HG03097 (cell line): ENCODE measurements at regions not wholly inside any gene's neighbourhood (a gene's known extent, or its start where the extent isn't known, plus 50 kb on each side); places are given as distances from the start of the nearest gene placed in this dataset.
"Not testable (repeated sequence)": the region's sequence is repeated elsewhere in the genome, so short reads cannot be mapped to it uniquely, and the experiment has no call there.

Experiments used
- ATAC-seq: cut with Tn5 transposase; IDR thresholded peaks from one replicate; pipeline ENCODE4 v1.9.1; 2021; ENCODE audit not compliant: unreplicated experiment, low FRiP score

- ATAC-seq, result no peak
Observed at GRCh38 chr1:65020774-65021173, 54.4 kb upstream of the JAK1 start.

GRCh38 chr1:65021795-65022194 lies 55.4 kb upstream of the JAK1 start:
- ATAC-seq, result no peak

DNA sequence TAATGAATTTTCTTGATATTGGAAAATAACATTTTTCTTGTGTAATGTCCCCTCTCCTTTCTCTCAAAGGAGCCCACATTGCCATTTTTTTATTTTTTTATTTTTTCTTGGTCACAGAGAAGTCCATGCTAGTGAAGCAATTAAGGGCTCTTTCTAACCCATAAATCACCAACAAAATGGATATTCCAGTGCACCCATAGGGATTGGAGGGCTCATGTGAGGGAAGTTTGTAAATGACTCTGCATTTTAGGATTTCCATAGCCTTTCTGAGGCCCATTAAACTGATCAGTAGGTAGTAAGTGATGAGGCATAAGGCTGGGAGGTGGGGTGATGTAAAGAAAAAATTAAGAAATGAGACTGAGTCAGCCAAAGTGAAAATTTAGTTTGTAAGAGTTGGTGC lies 55.9 kb upstream of the JAK1 start:
- ATAC-seq, result no peak

DNA sequence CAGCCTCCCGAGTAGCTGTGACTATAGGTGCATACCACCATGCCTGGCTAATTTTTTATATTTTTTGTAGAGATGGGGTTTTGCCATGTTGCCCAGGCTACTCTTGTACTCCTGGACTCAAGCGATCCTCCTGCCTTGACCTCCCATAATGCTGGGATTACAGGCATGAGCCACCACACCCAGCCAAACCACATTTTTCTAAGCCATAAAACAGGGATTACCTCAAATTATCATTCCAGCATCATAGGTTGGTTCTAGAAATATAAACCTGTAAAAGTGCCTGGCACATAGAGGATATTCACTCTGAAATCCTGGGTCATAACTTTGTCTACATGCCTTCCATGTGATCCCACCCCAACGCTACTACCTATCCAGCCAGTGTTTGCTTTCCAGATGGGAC lies 59.4 kb upstream of the JAK1 start:
- ATAC-seq, result no peak

DNA sequence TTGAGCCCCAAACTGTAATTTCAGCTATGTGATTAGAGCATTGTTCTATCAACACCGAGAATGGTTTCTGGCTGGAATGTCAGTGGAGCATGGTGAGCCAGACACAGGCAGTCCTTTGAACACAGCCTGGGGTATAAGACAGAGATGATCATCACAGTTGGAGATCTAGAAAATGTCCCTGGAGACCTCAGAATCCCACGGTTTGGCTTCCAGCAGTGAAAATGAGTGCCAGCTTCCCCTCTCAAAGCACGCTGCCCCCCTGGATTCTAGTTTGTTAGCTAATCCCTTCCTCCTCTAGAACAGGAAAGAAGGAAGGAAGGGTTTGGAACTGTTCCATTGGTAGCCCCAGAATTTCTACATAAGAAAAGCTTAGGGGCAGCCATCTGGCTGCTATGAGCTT lies 59.9 kb upstream of the JAK1 start:
- no peak for ATAC-seq

- no peak for ATAC-seq
Observed at GRCh38 chr1:65027666-65028358, 61.5 kb upstream of the JAK1 start.

DNA sequence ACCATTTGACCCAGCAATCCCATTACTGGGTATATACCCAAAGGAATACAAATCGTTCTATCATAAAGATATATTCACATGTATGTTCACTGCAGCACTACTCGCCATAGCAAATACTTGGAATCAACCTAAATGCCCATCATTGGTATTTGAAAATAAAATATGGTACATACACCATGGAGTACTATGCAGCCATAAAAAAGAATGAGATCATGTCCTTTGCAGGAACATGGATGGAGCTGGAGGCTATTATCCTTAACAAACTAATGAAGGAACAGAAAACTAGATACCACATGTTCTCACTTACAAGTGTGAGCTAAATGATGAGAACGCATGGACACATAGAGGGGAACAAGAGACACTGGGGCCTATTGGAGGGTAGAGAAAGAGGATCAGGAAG lies 63.1 kb upstream of the JAK1 start:
- not testable (repeated sequence) for ATAC-seq

DNA sequence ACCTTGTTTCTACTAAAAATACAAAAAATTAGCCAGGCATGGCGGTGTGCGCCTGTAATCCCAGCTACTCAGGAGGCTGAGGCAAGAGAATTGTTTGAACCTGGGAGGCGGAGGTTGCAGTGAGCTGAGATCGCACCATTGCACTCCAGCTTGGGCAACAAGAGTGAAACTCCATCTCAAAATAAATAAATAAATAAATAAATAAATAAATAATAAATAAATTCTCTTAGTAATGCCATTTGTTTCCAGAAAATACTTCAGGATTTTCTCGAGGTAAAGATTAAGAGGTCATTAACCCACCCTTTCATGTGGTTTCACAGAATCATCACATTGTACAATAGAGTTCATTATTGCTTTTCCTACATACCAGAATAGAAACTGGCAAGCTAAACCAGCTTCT lies 68.5 kb upstream of the JAK1 start:
- not testable (repeated sequence) for ATAC-seq

- ATAC-seq, result no peak
Observed at GRCh38 chr1:65036570-65037051, 70.3 kb upstream of the JAK1 start.

DNA sequence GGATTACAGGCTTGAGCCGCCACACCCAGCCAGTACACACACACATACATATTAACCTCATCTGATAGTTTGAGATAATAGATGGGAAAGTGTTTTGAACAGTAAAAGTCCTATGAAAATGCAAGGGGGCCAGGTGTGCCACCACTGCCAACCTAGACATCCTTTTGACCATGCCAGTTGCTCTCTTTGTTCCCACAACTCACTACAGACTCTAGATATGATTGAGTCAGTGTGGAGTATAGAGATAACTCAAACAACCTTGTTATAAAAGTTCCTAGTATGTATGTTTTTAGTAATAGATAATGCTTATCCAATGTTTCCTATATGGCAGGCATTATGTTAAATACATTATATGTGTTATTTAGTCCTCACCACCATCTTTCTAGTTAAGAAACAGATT lies 72.7 kb upstream of the JAK1 start:
- ATAC-seq, result no peak

- no peak for ATAC-seq
Observed at GRCh38 chr1:65039508-65039907, 73.2 kb upstream of the JAK1 start.

DNA sequence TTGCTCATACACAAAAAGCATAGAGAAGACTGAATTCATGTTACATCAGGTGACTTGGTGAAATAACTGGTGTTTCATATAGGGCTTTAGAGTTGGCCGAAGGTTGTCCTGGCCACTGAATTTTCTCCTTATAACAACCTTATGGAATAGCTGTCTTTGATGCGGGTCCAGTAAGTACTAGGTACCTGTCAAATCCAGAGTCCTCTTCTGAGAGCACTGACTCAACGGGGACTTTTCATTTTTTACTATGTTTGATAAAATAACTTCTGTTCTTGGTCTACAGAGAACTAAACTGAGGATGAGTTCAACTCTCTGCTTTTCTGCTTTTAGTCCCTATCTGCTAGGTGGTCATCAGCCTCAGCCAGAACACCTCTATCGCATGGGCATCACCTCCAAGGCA lies 76.1 kb upstream of the JAK1 start:
- no peak for ATAC-seq

- ATAC-seq, result no peak
Observed at GRCh38 chr1:65044411-65044810, 78.1 kb upstream of the JAK1 start.

DNA sequence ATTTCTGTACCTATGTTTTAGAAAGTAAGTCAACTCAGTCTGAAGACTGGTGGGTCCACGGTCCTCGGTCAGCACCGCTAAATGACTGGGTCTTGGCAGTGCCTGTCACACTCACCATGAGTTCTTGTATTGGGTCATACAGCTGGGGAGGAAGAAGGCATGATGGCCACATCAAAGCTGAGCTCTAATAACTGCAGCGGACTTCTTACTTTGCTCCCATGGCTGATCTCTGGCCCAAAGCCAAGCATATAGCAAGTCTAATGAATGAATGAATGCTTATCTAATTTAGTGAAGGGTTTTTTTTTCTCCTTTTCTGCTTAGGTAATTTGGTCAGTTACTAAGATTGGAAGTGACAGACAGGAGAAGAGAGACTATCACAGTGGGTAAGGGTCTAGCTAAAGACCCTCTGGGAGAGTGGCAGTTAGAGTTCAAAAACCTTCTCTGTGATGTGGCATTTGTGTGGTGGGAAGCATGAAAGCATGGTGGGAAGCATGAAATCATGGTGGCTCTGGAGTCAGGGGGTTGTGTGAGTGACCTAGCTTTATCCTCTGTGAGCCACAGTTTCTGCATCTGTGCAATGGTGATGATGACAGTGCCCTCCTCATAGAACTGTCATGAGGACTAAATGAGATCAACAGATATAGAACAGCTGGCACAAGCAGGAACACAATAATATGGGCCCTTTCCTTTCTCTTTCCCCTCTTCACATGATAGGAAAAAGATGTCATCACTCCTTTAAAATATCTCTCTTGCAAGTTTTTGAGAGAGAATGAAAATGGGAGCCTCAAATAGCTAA lies 78.9 kb upstream of the JAK1 start:
- ATAC-seq, result no peak

GRCh38 chr1:65048335-65048734 lies 82.0 kb upstream of the JAK1 start:
- ATAC-seq, result no peak

DNA sequence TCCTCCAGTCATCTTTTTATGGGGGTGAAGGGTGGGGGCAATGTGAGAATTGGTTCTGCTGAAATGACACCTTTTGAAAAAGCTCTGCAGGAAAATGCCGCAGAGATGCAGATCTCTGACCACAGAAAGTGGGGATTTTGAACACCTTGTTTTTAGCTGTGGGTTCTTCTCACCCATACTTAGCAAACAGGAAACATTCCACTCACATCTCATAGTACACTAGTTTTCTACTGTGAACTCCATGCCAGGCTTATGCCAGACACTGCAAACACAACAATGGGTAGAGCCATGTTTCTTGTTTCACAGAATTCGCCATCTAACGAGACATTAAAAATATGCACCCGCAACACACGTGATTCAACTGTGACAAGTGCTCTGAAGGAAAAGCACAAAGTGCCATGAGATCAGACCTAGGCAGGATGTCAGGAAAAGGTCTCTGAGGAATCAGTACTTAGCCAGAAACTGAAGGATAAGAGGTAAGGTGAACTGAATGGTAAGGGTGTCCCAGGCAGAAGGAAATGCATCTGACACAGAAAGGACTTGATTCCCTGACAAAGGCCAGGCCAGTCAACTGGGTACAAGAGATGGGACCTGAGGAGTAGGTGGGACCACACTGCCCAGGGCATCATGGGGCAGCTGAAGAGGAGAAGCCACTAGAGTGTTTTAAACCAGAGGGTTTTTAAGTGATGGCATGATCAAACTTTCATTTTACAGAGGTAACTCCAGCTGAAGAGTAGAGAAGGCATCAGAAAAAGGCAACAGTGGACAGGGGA lies 83.8 kb upstream of the JAK1 start:
- ATAC-seq, result no peak

DNA sequence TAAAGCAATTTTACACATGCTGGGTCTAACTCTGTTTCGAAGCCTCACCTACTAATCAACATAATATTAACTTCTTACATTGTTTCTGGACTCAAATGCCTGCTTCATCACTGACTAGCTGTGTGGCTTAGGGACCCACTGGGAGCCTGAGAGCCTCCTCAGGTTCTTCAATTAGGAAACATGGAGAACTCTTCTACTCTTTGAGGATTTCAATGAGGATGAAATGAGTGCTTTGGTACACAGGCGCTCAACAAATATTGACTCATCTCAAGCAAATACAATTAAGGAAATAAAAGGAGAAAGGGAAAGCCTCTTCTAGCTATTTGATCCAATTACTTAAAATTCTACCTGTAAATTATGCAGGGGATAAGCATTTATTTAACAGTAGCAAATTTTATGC lies 84.4 kb upstream of the JAK1 start:
- no peak for ATAC-seq

DNA sequence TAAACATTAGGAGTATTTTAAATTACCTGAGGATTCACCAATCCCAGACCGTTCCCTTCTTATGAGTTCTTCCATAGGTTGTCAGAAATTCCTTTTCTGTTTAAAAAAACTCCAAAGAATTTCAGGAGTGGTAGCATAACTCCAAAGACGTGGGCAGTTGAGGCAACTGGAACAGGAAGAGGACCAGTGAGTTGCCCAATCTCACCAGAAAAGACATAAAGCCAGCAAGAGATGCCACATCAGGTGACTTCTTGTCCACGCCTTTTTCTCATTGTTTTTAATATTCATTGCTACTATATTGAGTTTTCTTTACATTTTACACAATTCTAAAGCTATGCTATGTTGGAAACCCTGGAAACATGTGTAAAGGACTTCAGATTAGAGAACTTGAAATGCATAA lies 88.1 kb upstream of the JAK1 start:
- no peak for ATAC-seq

GRCh38 chr1:65055747-65056146 lies 89.4 kb upstream of the JAK1 start:
- no peak for ATAC-seq

DNA sequence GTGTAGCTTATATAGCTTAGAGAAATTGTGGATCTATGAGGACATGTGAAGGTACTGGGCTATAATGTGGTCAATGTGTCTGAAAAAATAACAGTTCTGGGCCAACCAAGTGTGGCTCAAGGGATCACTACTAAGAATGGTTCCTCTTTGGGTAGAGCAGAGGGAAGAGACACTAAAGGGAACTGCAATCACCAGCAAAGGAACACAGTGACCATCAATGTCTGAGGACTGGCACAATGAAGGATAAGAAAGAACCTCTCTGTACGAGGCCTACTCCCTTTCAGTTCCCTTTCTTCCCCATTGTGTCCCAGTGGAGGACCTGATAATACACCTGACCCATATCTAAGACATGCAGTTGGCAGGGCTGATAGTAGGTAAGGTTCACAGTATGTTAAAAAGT lies 89.9 kb upstream of the JAK1 start:
- ATAC-seq, result no peak

DNA sequence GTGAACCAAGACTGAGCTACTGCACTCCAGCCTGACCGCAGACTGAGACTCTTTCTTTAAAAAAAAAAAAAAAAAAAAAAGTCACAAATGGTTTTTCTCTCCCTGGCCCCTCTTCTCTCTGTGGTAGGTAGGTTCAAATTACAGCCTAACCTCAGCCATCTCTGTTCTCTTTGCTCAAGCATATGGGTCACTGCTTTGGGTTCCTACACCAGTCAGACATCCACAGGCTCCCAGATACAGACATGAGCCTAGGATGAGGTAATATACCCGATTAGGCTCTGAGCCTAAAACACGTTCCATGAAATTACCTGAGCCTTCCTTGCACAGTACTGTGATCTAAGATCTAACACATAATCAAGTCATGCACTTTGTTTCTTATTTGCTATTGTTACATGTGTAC lies 90.5 kb upstream of the JAK1 start:
- no peak for ATAC-seq
